ENCODE measurements at regions not wholly inside any gene's neighbourhood (a gene's known extent, or its start where the extent isn't known, plus 50 kb on each side); places are given as distances from the start of the nearest gene placed in this dataset.

- 90% methylated on average over 2 of the region's 2 CpGs for WGBS (ENCODE audit: insufficient coverage, low coverage, low lambda C conversion rate, missing lambda C conversion rate)
- Histone ChIP-seq H3K4me1 (no peaks in the 10 kb centered on the region), H3K9me3 (no peaks in the 10 kb centered on the region), H3K27ac (no peak overlapping the region), H3K27me3 (no peaks in the 10 kb centered on the region), H3K4me3 (no peak overlapping the region), H3K36me3 (no peaks in the 10 kb centered on the region)
- no peak for ATAC-seq
- no peak for TF ChIP-seq CTCF (IDR thresholded peaks at IDR 0.05)
- no peak for TF ChIP-seq POLR2A (IDR thresholded peaks at IDR 0.05)
- intact Hi-C loops (cut with DNase I), result no loop called here
- DNase-seq, result no peak
These were observed 274.5 kb downstream of the PIK3C3 start for GRCh38 chr18:42229211-42230210.

- H3K27me3 ChIP-seq, result no peaks in the 10 kb centered on the region
- 70% methylated on average over 2 of the region's 2 CpGs for WGBS (ENCODE audit: insufficient coverage, low coverage, low lambda C conversion rate, missing lambda C conversion rate)
- TF ChIP-seq CTCF (IDR thresholded peaks at IDR 0.05) (no peak), POLR2A (IDR thresholded peaks at IDR 0.05) (no peak)
- intact Hi-C loops (cut with DNase I), result no loop called here
- no peaks in the 10 kb centered on the region for H3K9me3 ChIP-seq
- no peaks in the 10 kb centered on the region for H3K4me1 ChIP-seq
- H3K27ac ChIP-seq, result no peak overlapping the region
- H3K4me3 ChIP-seq, result no peak overlapping the region
- no peaks in the 10 kb centered on the region for H3K36me3 ChIP-seq
- ATAC-seq (no peak), DNase-seq (no peak)
These were observed 275.6 kb downstream of the PIK3C3 start for GRCh38 chr18:42230636-42231035.

- Histone ChIP-seq H3K9me3 (no peaks in the 10 kb centered on the region), H3K27ac (no peak overlapping the region), H3K36me3 (no peaks in the 10 kb centered on the region), H3K27me3 (no peaks in the 10 kb centered on the region), H3K4me3 (no peak overlapping the region), H3K4me1 (no peaks in the 10 kb centered on the region)
- ATAC-seq (no peak), DNase-seq (no peak)
- intact Hi-C loops (cut with DNase I), result no loop called here
- TF ChIP-seq CTCF (IDR thresholded peaks at IDR 0.05) (no peak), POLR2A (IDR thresholded peaks at IDR 0.05) (no peak)
These were observed 276.2 kb downstream of the PIK3C3 start for GRCh38 chr18:42231284-42231683.

GRCh38 chr18:42231796-42232195, 276.8 kb downstream of the PIK3C3 start:
- no peaks in the 10 kb centered on the region for H3K27me3 ChIP-seq
- DNase-seq (no peak), ATAC-seq (no peak)
- 68% methylated on average over 2 of the region's 2 CpGs for WGBS (ENCODE audit: insufficient coverage, low coverage, low lambda C conversion rate, missing lambda C conversion rate)
- TF ChIP-seq POLR2A (IDR thresholded peaks at IDR 0.05) (no peak), CTCF (IDR thresholded peaks at IDR 0.05) (no peak)
- H3K27ac ChIP-seq, result no peak overlapping the region
- no peaks in the 10 kb centered on the region for H3K9me3 ChIP-seq
- H3K4me3 ChIP-seq, result no peak overlapping the region
- H3K36me3 ChIP-seq, result no peaks in the 10 kb centered on the region
- intact Hi-C loops (cut with DNase I), result no loop called here
- no peaks in the 10 kb centered on the region for H3K4me1 ChIP-seq
